ENCODE measurements at regions not wholly inside any gene's neighbourhood (a gene's known extent, or its start where the extent isn't known, plus 50 kb on each side); places are given as distances from the start of the nearest gene placed in this dataset.

- Mint-ChIP-seq H3K4me3 (ENCODE audit: unreplicated experiment) (no peak overlapping the region), H3K9me3 (ENCODE audit: unreplicated experiment) (peaks cover 55% of the 10 kb centered on the region), H3K36me3 (ENCODE audit: low read depth, unreplicated experiment) (peaks cover 9% of the 10 kb centered on the region), H3K27ac (ENCODE audit: unreplicated experiment) (no peak overlapping the region), H3K27me3 (ENCODE audit: unreplicated experiment) (no peaks in the 10 kb centered on the region), H3K4me1 (ENCODE audit: unreplicated experiment) (no peaks in the 10 kb centered on the region)
- DNase-seq (ENCODE audit: low spot score), result no peak
- TF ChIP-seq CTCF (IDR thresholded peaks at IDR 0.05; ENCODE audit: unreplicated experiment), result no peak
Observed at GRCh38 chr7:68729371-68729770, 868.9 kb upstream of the AUTS2 start.

GRCh38 chr7:68730194-68730593 lies 868.1 kb upstream of the AUTS2 start:
- Mint-ChIP-seq H3K27me3 (ENCODE audit: unreplicated experiment) (no peaks in the 10 kb centered on the region), H3K27ac (ENCODE audit: unreplicated experiment) (no peak overlapping the region), H3K4me3 (ENCODE audit: unreplicated experiment) (no peak overlapping the region), H3K9me3 (ENCODE audit: unreplicated experiment) (peaks cover 59% of the 10 kb centered on the region), H3K36me3 (ENCODE audit: low read depth, unreplicated experiment) (peaks cover 9% of the 10 kb centered on the region), H3K4me1 (ENCODE audit: unreplicated experiment) (no peaks in the 10 kb centered on the region)
- no peak for DNase-seq (ENCODE audit: low spot score)
- TF ChIP-seq CTCF (IDR thresholded peaks at IDR 0.05; ENCODE audit: unreplicated experiment), result no peak

GRCh38 chr7:68730964-68731363 lies 867.3 kb upstream of the AUTS2 start:
- Mint-ChIP-seq H3K9me3 (ENCODE audit: unreplicated experiment) (peaks cover 63% of the 10 kb centered on the region), H3K4me1 (ENCODE audit: unreplicated experiment) (no peaks in the 10 kb centered on the region), H3K27ac (ENCODE audit: unreplicated experiment) (no peak overlapping the region), H3K4me3 (ENCODE audit: unreplicated experiment) (no peak overlapping the region), H3K27me3 (ENCODE audit: unreplicated experiment) (no peaks in the 10 kb centered on the region), H3K36me3 (ENCODE audit: low read depth, unreplicated experiment) (peaks cover 7% of the 10 kb centered on the region)
- no peak for TF ChIP-seq CTCF (IDR thresholded peaks at IDR 0.05; ENCODE audit: unreplicated experiment)
- no peak for DNase-seq (ENCODE audit: low spot score)

GRCh38 chr7:68733219-68734153 lies 864.8 kb upstream of the AUTS2 start:
- no peak overlapping the region for H3K27ac Mint-ChIP-seq (ENCODE audit: unreplicated experiment)
- no peak for TF ChIP-seq CTCF (IDR thresholded peaks at IDR 0.05; ENCODE audit: unreplicated experiment)
- H3K27me3 Mint-ChIP-seq (ENCODE audit: unreplicated experiment), result peaks cover 4% of the 10 kb centered on the region
- no peaks in the 10 kb centered on the region for H3K4me1 Mint-ChIP-seq (ENCODE audit: unreplicated experiment)
- H3K36me3 Mint-ChIP-seq (ENCODE audit: low read depth, unreplicated experiment), result peaks cover 4% of the 10 kb centered on the region
- H3K4me3 Mint-ChIP-seq (ENCODE audit: unreplicated experiment), result no peak overlapping the region
- peaks cover 70% of the 10 kb centered on the region for H3K9me3 Mint-ChIP-seq (ENCODE audit: unreplicated experiment)
- DNase-seq (ENCODE audit: low spot score), result no peak

- H3K27ac Mint-ChIP-seq (ENCODE audit: unreplicated experiment), result no peak overlapping the region
- H3K4me1 Mint-ChIP-seq (ENCODE audit: unreplicated experiment), result no peaks in the 10 kb centered on the region
- no peak for TF ChIP-seq CTCF (IDR thresholded peaks at IDR 0.05; ENCODE audit: unreplicated experiment)
- no peak overlapping the region for H3K4me3 Mint-ChIP-seq (ENCODE audit: unreplicated experiment)
- no peak for DNase-seq (ENCODE audit: low spot score)
- H3K36me3 Mint-ChIP-seq (ENCODE audit: low read depth, unreplicated experiment), result peaks cover 4% of the 10 kb centered on the region
- H3K27me3 Mint-ChIP-seq (ENCODE audit: unreplicated experiment), result peaks cover 4% of the 10 kb centered on the region
- H3K9me3 Mint-ChIP-seq (ENCODE audit: unreplicated experiment), result peaks cover 67% of the 10 kb centered on the region
Observed at GRCh38 chr7:68734431-68734830, 863.8 kb upstream of the AUTS2 start.
